NB4 (cell line): ENCODE measurements at regions not wholly inside any gene's neighbourhood (a gene's known extent, or its start where the extent isn't known, plus 50 kb on each side); places are given as distances from the start of the nearest gene placed in this dataset.

ENCODE experiments used
- MYC ChIP-seq: IDR thresholded peaks from 2 replicates; pipeline ENCODE4 v1.6.1; 2011; ENCODE audit warnings: low read depth, low read length
- POLR2A ChIP-seq: IDR thresholded peaks from 2 replicates; pipeline ENCODE4 v1.6.1; 2011; ENCODE audit warnings: mild to moderate bottlenecking; ENCODE audit not compliant: insufficient read length; ENCODE audit errors: extremely low read depth
- TF ChIP-seq, protein P1 (sequence below): IDR thresholded peaks from one replicate; pipeline ENCODE4 v1.5.1; 2012; ENCODE audit warnings: low read depth, low read length
- TF ChIP-seq, protein P2 (sequence below): IDR thresholded peaks from 2 replicates; pipeline ENCODE4 v1.6.1; 2011; ENCODE audit warnings: low read depth, low read length

DNA sequence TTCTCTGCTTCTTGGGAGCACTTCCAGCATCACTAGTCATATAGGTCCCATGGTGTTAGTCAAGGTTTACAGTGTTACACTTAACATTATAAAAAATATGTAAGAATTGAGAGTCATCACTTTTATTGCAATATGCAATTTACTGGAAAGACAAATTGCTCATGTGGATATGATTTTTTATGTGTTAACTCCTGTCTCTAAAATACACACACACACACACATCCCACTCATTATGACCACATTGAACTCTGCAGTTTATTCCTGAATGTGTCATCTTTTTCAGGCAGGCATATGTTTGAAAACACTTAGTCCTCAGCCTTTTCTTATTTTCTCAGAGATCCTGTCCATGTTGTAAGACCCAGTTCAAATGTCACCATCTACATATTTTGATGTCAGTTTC lies 148.5 kb upstream of the MRPS30 start:
- TF ChIP-seq, protein P1, sequence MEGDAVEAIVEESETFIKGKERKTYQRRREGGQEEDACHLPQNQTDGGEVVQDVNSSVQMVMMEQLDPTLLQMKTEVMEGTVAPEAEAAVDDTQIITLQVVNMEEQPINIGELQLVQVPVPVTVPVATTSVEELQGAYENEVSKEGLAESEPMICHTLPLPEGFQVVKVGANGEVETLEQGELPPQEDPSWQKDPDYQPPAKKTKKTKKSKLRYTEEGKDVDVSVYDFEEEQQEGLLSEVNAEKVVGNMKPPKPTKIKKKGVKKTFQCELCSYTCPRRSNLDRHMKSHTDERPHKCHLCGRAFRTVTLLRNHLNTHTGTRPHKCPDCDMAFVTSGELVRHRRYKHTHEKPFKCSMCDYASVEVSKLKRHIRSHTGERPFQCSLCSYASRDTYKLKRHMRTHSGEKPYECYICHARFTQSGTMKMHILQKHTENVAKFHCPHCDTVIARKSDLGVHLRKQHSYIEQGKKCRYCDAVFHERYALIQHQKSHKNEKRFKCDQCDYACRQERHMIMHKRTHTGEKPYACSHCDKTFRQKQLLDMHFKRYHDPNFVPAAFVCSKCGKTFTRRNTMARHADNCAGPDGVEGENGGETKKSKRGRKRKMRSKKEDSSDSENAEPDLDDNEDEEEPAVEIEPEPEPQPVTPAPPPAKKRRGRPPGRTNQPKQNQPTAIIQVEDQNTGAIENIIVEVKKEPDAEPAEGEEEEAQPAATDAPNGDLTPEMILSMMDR: no peak
- no peak for TF ChIP-seq MYC
- no peak for TF ChIP-seq POLR2A
- TF ChIP-seq, protein P2, sequence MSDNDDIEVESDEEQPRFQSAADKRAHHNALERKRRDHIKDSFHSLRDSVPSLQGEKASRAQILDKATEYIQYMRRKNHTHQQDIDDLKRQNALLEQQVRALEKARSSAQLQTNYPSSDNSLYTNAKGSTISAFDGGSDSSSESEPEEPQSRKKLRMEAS: no peak
